OCI-LY3 (cell line): ENCODE measurements at regions not wholly inside any gene's neighbourhood (a gene's known extent, or its start where the extent isn't known, plus 50 kb on each side); places are given as distances from the start of the nearest gene placed in this dataset.

Experiments
- EZH2phosphoT487 ChIP-seq: fragments of 200-600 bp; shearing (Covaris generic); IDR thresholded peaks from 2 replicates; pipeline ENCODE4 v1.6.1; 2018; ENCODE audit warnings: antibody characterized with exemption, mixed run types, low read depth
- TF ChIP-seq, protein P1 (sequence below): fragments of 200-600, 300-600 bp; sonication (generic); IDR thresholded peaks from 2 replicates; pipeline ENCODE4 v1.5.1; 2014; ENCODE audit warnings: antibody characterized with exemption, low read length, low read depth

DNA sequence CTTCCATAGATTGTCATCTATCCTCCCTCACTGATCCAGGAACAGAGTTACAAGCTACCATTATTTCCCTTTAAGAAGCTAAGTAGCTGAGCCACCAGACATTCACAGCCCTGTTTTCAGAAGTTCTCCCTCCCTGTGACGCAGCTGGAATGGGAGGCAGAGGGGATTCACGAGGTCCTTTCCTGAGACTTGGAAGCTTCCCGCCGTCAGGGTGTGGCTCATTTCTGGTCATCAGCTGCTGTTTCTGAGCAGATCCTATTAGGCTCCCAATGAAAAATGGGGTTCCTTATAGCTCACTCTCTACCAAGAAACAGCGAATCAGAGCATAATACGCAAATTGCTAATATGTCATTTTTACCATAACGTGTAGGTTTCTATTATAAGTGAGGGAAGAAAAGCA, 559.3 kb upstream of the ID2 start:
- TF ChIP-seq, protein P1, sequence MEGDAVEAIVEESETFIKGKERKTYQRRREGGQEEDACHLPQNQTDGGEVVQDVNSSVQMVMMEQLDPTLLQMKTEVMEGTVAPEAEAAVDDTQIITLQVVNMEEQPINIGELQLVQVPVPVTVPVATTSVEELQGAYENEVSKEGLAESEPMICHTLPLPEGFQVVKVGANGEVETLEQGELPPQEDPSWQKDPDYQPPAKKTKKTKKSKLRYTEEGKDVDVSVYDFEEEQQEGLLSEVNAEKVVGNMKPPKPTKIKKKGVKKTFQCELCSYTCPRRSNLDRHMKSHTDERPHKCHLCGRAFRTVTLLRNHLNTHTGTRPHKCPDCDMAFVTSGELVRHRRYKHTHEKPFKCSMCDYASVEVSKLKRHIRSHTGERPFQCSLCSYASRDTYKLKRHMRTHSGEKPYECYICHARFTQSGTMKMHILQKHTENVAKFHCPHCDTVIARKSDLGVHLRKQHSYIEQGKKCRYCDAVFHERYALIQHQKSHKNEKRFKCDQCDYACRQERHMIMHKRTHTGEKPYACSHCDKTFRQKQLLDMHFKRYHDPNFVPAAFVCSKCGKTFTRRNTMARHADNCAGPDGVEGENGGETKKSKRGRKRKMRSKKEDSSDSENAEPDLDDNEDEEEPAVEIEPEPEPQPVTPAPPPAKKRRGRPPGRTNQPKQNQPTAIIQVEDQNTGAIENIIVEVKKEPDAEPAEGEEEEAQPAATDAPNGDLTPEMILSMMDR, result no peak
- TF ChIP-seq EZH2phosphoT487, result no peak
